WTC11 (cell line): ENCODE measurements at regions not wholly inside any gene's neighbourhood (a gene's known extent, or its start where the extent isn't known, plus 50 kb on each side); places are given as distances from the start of the nearest gene placed in this dataset.

Experiments used
- ATAC-seq: fragments of 200-7000 bp; cut with Tn5 transposase; 2 replicates; pipeline ENCODE4 v1.10.0; 2021; ENCODE audit warnings: mild to moderate bottlenecking, moderate library complexity
- CTCF ChIA-PET: fragments of 300-600 bp; sonication (Branson Sonifier 250); formaldehyde crosslinking; loops from one replicate; lab custom pipeline; 2021; ENCODE audit warnings: antibody characterized with exemption; lab: Charles Lee
- POLR2A ChIA-PET: fragments of 350-600 bp; sonication (Branson Sonifier 250); formaldehyde crosslinking; loops from one replicate; lab custom pipeline; 2021; ENCODE audit warnings: antibody characterized with exemption; lab: Charles Lee
- DNase-seq: peaks from one replicate; pipeline ENCODE4 v3.0.0; 2021; ENCODE audit warnings: low spot score
- H3K27ac Mint-ChIP-seq: 2 replicates; pipeline ENCODE4 v1.8.0; 2021; ENCODE audit warnings: mixed read lengths
- H3K27me3 Mint-ChIP-seq: 2 replicates; pipeline ENCODE4 v1.8.0; 2021; ENCODE audit warnings: low read depth, mild to moderate bottlenecking, moderate library complexity, mixed read lengths
- H3K36me3 Mint-ChIP-seq: 2 replicates; pipeline ENCODE4 v1.8.0; 2021; ENCODE audit warnings: mixed read lengths
- H3K4me1 Mint-ChIP-seq: 2 replicates; pipeline ENCODE4 v1.8.0; 2022; ENCODE audit warnings: mixed read lengths
- H3K4me3 Mint-ChIP-seq: 2 replicates; pipeline ENCODE4 v1.8.0; 2021; ENCODE audit warnings: mild to moderate bottlenecking, moderate library complexity, mixed read lengths
- H3K9me3 Mint-ChIP-seq: 2 replicates; pipeline ENCODE4 v1.8.0; 2021; ENCODE audit warnings: mixed read lengths
- FOXP1 ChIP-seq: sonication (generic); formaldehyde crosslinking; IDR thresholded peaks from 2 replicates; pipeline ENCODE4 v1.8.0; 2022; ENCODE audit warnings: missing genetic modification reagents, mild to moderate bottlenecking, moderate library complexity, borderline replicate concordance
- GRHL2 ChIP-seq: fragments of 250-450 bp; sonication (Bioruptor Pico); IDR thresholded peaks from 2 replicates; pipeline ENCODE4 v1.8.0; 2022; ENCODE audit warnings: mild to moderate bottlenecking, moderate library complexity; ENCODE audit not compliant: insufficient replicate concordance, severe bottlenecking
- GTF2I ChIP-seq: fragments of 250-450 bp; sonication (Bioruptor Pico); conservative IDR thresholded peaks from 2 replicates; pipeline ENCODE4 v1.4.0; 2021; ENCODE audit warnings: mild to moderate bottlenecking
- IRF1 ChIP-seq: sonication (generic); formaldehyde crosslinking; IDR thresholded peaks from 2 replicates; pipeline ENCODE4 v1.8.0; 2023; ENCODE audit warnings: missing genetic modification reagents
- KAT7 ChIP-seq: sonication (generic); formaldehyde crosslinking; IDR thresholded peaks from 2 replicates; pipeline ENCODE4 v1.8.1; 2023; ENCODE audit warnings: missing genetic modification reagents, mild to moderate bottlenecking, borderline replicate concordance
- MAX ChIP-seq: sonication (generic); formaldehyde crosslinking; IDR thresholded peaks from 2 replicates; pipeline ENCODE4 v1.8.0; 2022; ENCODE audit warnings: mild to moderate bottlenecking, missing genetic modification reagents
- MYBL2 ChIP-seq: sonication (generic); formaldehyde crosslinking; IDR thresholded peaks from 2 replicates; pipeline ENCODE4 v1.8.1; 2023; ENCODE audit warnings: mild to moderate bottlenecking, moderate library complexity, missing genetic modification reagents
- NFE2L1 ChIP-seq: sonication (generic); formaldehyde crosslinking; IDR thresholded peaks from 2 replicates; pipeline ENCODE4 v1.8.1; 2023; ENCODE audit warnings: missing genetic modification reagents
- NFYB ChIP-seq: sonication (generic); formaldehyde crosslinking; conservative IDR thresholded peaks from 2 replicates; pipeline ENCODE4 v1.8.0; 2022; ENCODE audit warnings: low read depth, missing genetic modification reagents
- NR2C2 ChIP-seq: sonication (generic); formaldehyde crosslinking; IDR thresholded peaks from 2 replicates; pipeline ENCODE4 v1.8.0; 2022; ENCODE audit warnings: mild to moderate bottlenecking, missing genetic modification reagents
- NR3C1 ChIP-seq: sonication (generic); formaldehyde crosslinking; conservative IDR thresholded peaks from 2 replicates; pipeline ENCODE4 v1.8.1; 2023; ENCODE audit warnings: low read depth, mild to moderate bottlenecking, missing genetic modification reagents
- RELA ChIP-seq: sonication (generic); formaldehyde crosslinking; IDR thresholded peaks from 2 replicates; pipeline ENCODE4 v1.8.1; 2022; ENCODE audit warnings: missing genetic modification reagents, mild to moderate bottlenecking, borderline replicate concordance
- SMAD4 ChIP-seq: sonication (generic); formaldehyde crosslinking; IDR thresholded peaks from 2 replicates; pipeline ENCODE4 v1.8.0; 2022; ENCODE audit warnings: mild to moderate bottlenecking, missing genetic modification reagents
- TEAD1 ChIP-seq: sonication (generic); formaldehyde crosslinking; IDR thresholded peaks from 2 replicates; pipeline ENCODE4 v1.8.0; 2022; ENCODE audit warnings: mild to moderate bottlenecking, missing genetic modification reagents
- TEAD4 ChIP-seq: sonication (generic); formaldehyde crosslinking; IDR thresholded peaks from 2 replicates; pipeline ENCODE4 v1.8.0; 2022; ENCODE audit warnings: mild to moderate bottlenecking, missing genetic modification reagents
- TP53 ChIP-seq: sonication (generic); formaldehyde crosslinking; IDR thresholded peaks from 2 replicates; pipeline ENCODE4 v1.8.1; 2023; ENCODE audit warnings: mild to moderate bottlenecking, missing genetic modification reagents
- ZBTB43 ChIP-seq: sonication (generic); formaldehyde crosslinking; IDR thresholded peaks from 2 replicates; pipeline ENCODE4 v1.8.1; 2023; ENCODE audit warnings: mild to moderate bottlenecking, missing genetic modification reagents
- ZMAT4 ChIP-seq: fragments of 250-450 bp; sonication (Bioruptor Pico); IDR thresholded peaks from 2 replicates; pipeline ENCODE4 v1.9.0; 2021; ENCODE audit warnings: mild to moderate bottlenecking
- ZNF532 ChIP-seq: fragments of 250-450 bp; sonication (Bioruptor Pico); IDR thresholded peaks from 2 replicates; pipeline ENCODE4 v1.9.0; 2021; ENCODE audit warnings: mild to moderate bottlenecking, borderline replicate concordance
- ZSCAN18 ChIP-seq: fragments of 250-450 bp; sonication (Bioruptor Pico); IDR thresholded peaks from 2 replicates; pipeline ENCODE4 v2.1.2; 2022; ENCODE audit warnings: mild to moderate bottlenecking, moderate library complexity
- TF ChIP-seq, protein P1 (sequence below): fragments of 200-600 bp; IDR thresholded peaks from 2 replicates; pipeline ENCODE4 v1.8.0; 2022; ENCODE audit warnings: antibody characterized with exemption

DNA sequence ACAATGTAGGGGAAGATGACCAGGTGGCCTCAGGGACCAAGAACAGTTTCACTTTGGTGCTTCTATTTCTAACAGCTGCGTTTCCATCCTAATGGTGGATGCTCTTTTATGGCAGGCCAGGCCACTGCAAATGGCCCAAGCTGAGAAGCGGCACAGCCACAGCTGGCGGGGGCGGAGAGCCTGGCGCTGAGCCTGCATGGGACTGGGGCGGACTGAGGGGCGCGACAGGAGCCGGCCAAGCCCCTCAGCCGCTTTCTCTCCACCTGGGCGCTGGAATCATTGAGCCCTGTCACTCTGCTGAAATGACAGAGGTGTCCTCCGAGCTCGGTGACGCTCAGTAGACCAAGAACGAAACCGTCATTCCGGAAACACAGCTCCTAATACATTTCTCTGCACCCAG, 317.3 kb upstream of the PDE4D start (continued):
- TF ChIP-seq TEAD1 (no peak), IRF1 (CRISPR knock-in tag) (no peak), GTF2I (no peak), ZSCAN18 (CRISPR knock-in tag) (no peak), NR3C1 (no peak), SMAD4 (no peak), FOXP1 (CRISPR knock-in tag) (no peak)

- Mint-ChIP-seq H3K27ac (no peak overlapping the region), H3K9me3 (no peaks in the 10 kb centered on the region)
Observed at GRCh38 chr5:60209146-60209840, 315.8 kb upstream of the PDE4D start.

GRCh38 chr5:60208716-60209115, 315.2 kb upstream of the PDE4D start:
- H3K27ac Mint-ChIP-seq = no peak overlapping the region
- H3K27me3 Mint-ChIP-seq = no peaks in the 10 kb centered on the region
- no peaks in the 10 kb centered on the region for H3K9me3 Mint-ChIP-seq
- ATAC-seq (no peak), DNase-seq (no peak)
- POLR2A ChIA-PET = no interaction called here
- no peaks in the 10 kb centered on the region for H3K36me3 Mint-ChIP-seq
- CTCF ChIA-PET = interaction anchor here (0.6 kb wide), 1 partner anchor 549 kb away, joined by 4 read pairs; no protein-coding TSS in a partner anchor
- H3K4me3 Mint-ChIP-seq = no peak overlapping the region
- H3K4me1 Mint-ChIP-seq = peaks cover 18% of the 10 kb centered on the region
- TF ChIP-seq ZMAT4 (CRISPR knock-in tag) (no peak), ZBTB43 (CRISPR knock-in tag) (no peak), ZNF532 (CRISPR knock-in tag) (no peak), MYBL2 (CRISPR knock-in tag) (no peak), GRHL2 (CRISPR knock-in tag) (no peak), MAX (CRISPR knock-in tag) (no peak), TP53 (CRISPR knock-in tag) (no peak), NFE2L1 (CRISPR knock-in tag) (no peak), RELA (no peak), TEAD4 (CRISPR knock-in tag) (no peak), NR2C2 (no peak)

More at GRCh38 chr5:60209146-60209840, 315.8 kb upstream of the PDE4D start:
- no peak for TF ChIP-seq NFYB (CRISPR knock-in tag)
- no peak for TF ChIP-seq KAT7 (CRISPR knock-in tag)
- TF ChIP-seq, protein P1, sequence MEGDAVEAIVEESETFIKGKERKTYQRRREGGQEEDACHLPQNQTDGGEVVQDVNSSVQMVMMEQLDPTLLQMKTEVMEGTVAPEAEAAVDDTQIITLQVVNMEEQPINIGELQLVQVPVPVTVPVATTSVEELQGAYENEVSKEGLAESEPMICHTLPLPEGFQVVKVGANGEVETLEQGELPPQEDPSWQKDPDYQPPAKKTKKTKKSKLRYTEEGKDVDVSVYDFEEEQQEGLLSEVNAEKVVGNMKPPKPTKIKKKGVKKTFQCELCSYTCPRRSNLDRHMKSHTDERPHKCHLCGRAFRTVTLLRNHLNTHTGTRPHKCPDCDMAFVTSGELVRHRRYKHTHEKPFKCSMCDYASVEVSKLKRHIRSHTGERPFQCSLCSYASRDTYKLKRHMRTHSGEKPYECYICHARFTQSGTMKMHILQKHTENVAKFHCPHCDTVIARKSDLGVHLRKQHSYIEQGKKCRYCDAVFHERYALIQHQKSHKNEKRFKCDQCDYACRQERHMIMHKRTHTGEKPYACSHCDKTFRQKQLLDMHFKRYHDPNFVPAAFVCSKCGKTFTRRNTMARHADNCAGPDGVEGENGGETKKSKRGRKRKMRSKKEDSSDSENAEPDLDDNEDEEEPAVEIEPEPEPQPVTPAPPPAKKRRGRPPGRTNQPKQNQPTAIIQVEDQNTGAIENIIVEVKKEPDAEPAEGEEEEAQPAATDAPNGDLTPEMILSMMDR = no peak
- TF ChIP-seq NR3C1 = no peak
- Mint-ChIP-seq H3K36me3 (no peaks in the 10 kb centered on the region), H3K4me1 (peaks cover 14% of the 10 kb centered on the region), H3K27me3 (no peaks in the 10 kb centered on the region), H3K4me3 (no peak overlapping the region)
- DNase-seq (no peak), ATAC-seq (no peak)
- ChIA-PET CTCF (interaction anchor here (0.6 kb wide), 1 partner anchor 549 kb away, joined by 4 read pairs; no protein-coding TSS in a partner anchor), POLR2A (no interaction called here)
